Fibroblast of mammary gland (primary cell): ENCODE measurements at regions not wholly inside any gene's neighbourhood (a gene's known extent, or its start where the extent isn't known, plus 50 kb on each side); places are given as distances from the start of the nearest gene placed in this dataset.

ENCODE experiments used
- DNase-seq: peaks from one replicate; pipeline ENCODE4 v3.0.0-alpha.2; 2010; ENCODE audit warnings: low read depth
- H3K4me3 ChIP-seq: 2 replicates; pipeline ENCODE4 v1.5.1; 2011; ENCODE audit warnings: low read depth, mild to moderate bottlenecking, low read length, moderate library complexity; ENCODE audit not compliant: control insufficient read depth
- CTCF ChIP-seq: conservative IDR thresholded peaks from 2 replicates; pipeline ENCODE4 v1.5.1; 2011; ENCODE audit warnings: low read depth, low read length, inconsistent platforms; ENCODE audit not compliant: control insufficient read depth, insufficient read depth

GRCh38 chr11:128250482-128250881 lies 336.9 kb downstream of the ETS1 start:
- DNase-seq: no peak
- H3K4me3 ChIP-seq: no peak overlapping the region
- no peak for TF ChIP-seq CTCF

- peak; percentile 76 for DNase-seq
- no peak for TF ChIP-seq CTCF
- H3K4me3 ChIP-seq: no peak overlapping the region
Observed at GRCh38 chr11:128246810-128247594, 340.4 kb downstream of the ETS1 start.

DNA sequence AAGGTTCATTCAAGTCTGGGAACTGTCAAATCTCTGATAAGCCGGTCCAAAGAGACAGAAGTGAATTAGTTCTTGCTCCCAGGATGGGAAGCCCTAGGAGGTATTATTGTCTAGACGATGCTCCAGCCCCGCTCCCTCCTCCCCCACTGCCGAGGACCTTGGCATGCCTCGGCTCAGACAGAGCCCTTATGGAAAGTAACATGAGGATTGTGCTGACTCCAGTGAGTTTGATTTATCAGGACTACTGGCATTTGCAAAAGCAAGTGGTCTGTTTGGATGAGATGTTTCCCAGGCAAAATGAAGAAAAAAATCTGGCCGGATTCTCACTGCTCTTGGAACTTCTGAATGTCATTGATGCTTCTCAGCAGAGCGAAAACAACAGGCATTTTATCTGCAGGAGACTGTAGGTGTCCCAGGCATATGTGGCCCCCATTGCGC lies 341.0 kb downstream of the ETS1 start:
- H3K4me3 ChIP-seq: no peak overlapping the region
- DNase-seq: peak; percentile 72
- TF ChIP-seq CTCF: no peak

DNA sequence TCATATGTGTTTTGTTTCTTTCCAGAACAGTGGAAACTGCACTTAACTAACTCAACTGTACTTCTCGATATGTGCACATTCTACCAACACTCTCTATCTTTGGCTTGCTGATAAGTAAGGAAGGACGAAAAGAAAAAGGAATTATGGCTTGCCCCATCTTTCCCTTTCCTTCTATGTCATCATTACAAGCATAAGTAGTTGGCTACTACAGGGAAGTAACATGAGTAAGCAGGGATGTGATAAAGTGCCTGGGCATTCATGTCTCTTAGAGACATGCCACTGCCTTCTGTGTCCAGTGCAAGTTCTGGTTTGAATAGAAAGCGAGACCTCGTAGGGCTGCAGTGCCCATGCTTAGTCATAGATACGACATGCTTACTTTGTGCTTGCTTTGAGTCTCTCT lies 342.5 kb downstream of the ETS1 start:
- no peak for TF ChIP-seq CTCF
- no peak overlapping the region for H3K4me3 ChIP-seq
- peak; percentile 34 for DNase-seq

DNA sequence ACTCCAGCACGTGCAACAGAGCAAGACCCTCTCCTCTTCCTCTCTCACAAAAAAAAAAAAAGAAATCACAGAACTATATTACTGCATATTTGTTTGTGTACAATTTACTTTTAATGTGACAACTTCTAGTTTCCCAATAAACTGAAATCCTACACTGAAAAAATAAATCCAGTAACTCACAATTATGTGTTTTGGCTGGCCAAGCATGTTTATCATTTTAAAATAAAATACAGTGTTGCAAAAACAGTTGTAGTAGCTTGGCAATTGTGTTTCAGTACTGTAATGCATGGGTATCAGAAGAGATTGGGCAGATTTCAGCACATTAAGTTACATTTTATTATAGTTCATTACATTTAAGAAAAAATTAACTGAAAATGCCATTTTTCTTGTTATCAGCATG lies 344.9 kb downstream of the ETS1 start:
- TF ChIP-seq CTCF: no peak

DNA sequence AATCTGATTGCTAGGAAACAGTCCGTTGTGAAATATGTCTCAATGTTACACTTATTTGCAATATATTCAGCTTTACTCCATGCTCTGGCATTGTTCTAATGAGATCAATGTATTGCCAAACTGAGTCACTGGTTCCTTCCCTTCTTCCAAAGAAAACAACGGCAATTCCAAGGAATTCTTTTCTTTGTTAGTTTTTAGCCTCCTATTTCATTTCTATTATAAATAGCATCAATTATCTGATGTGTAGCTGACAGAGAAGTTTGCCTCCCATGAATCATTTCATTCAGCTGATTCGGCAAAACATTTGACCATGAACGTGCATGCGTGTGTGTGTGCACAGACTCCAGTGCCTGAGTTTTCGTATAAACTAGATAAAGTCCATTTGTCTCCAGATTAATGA lies 346.8 kb downstream of the ETS1 start:
- H3K4me3 ChIP-seq: no peak overlapping the region
- TF ChIP-seq CTCF: no peak
- peak; percentile 75 for DNase-seq

More for the DNA sequence above, 344.9 kb downstream of the ETS1 start:
- H3K4me3 ChIP-seq: no peak overlapping the region
- no peak for DNase-seq

- no peak for TF ChIP-seq CTCF
- no peak for DNase-seq
Observed at GRCh38 chr11:128239306-128239705, 348.1 kb downstream of the ETS1 start.

More at GRCh38 chr11:128239306-128239705, 348.1 kb downstream of the ETS1 start:
- H3K4me3 ChIP-seq: no peak overlapping the region
